ENCODE measurements at regions not wholly inside any gene's neighbourhood (a gene's known extent, or its start where the extent isn't known, plus 50 kb on each side); places are given as distances from the start of the nearest gene placed in this dataset.

GRCh38 chr1:185646202-185646683 lies 87.9 kb upstream of the HMCN1 start:
- H3K27ac ChIP-seq: peak overlapping the region; percentile 6 to 23
- H3K9me3 ChIP-seq: no peaks in the 10 kb centered on the region
- ATAC-seq (ENCODE audit: insufficient number of reproducible peaks, low FRiP score, low read depth) (peak; percentile 65), DNase-seq (ENCODE audit: low spot score) (no peak)
- H3K4me3 ChIP-seq: peak overlapping the region; percentile 33
- H3K36me3 ChIP-seq: no peaks in the 10 kb centered on the region
- no peaks in the 10 kb centered on the region for H3K27me3 ChIP-seq (replicated peaks; ENCODE audit: insufficient read depth)
- TF ChIP-seq CTCF (IDR thresholded peaks at IDR 0.05): no peak
- H3K4me1 ChIP-seq (ENCODE audit: control insufficient read depth in 1 of 2, low read depth in 2 of 2): peaks cover 8 to 16% of the 10 kb centered on the region in 2 donors

- no peak for TF ChIP-seq CTCF (IDR thresholded peaks at IDR 0.05)
- ATAC-seq (ENCODE audit: insufficient number of reproducible peaks, low FRiP score, low read depth): no peak
- Histone ChIP-seq H3K27me3 (replicated peaks; ENCODE audit: insufficient read depth) (no peaks in the 10 kb centered on the region), H3K4me1 (ENCODE audit: control insufficient read depth in 1 of 2, low read depth in 2 of 2) (peaks cover 8 to 16% of the 10 kb centered on the region in 2 donors), H3K9me3 (no peaks in the 10 kb centered on the region), H3K4me3 (no peak overlapping the region), H3K27ac (no peak overlapping the region), H3K36me3 (no peaks in the 10 kb centered on the region)
- DNase-seq (ENCODE audit: low spot score): no peak
Observed at GRCh38 chr1:185645686-185646085, 88.5 kb upstream of the HMCN1 start.

- Histone ChIP-seq H3K27me3 (replicated peaks; ENCODE audit: insufficient read depth) (no peaks in the 10 kb centered on the region), H3K9me3 (no peaks in the 10 kb centered on the region), H3K36me3 (no peaks in the 10 kb centered on the region), H3K27ac (no peak overlapping the region), H3K4me3 (no peak overlapping the region), H3K4me1 (ENCODE audit: control insufficient read depth in 1 of 2, low read depth in 2 of 2) (peaks cover 8 to 16% of the 10 kb centered on the region in 2 donors)
- DNase-seq (ENCODE audit: low spot score) (no peak), ATAC-seq (ENCODE audit: insufficient number of reproducible peaks, low FRiP score, low read depth) (no peak)
- no peak for TF ChIP-seq CTCF (IDR thresholded peaks at IDR 0.05)
Observed at GRCh38 chr1:185645162-185645640, 89.0 kb upstream of the HMCN1 start.

- ATAC-seq (ENCODE audit: insufficient number of reproducible peaks, low FRiP score, low read depth) (no peak), DNase-seq (ENCODE audit: low spot score) (no peak)
- peaks cover 8 to 16% of the 10 kb centered on the region in 2 donors for H3K4me1 ChIP-seq (ENCODE audit: control insufficient read depth in 1 of 2, low read depth in 2 of 2)
- H3K36me3 ChIP-seq: no peaks in the 10 kb centered on the region
- no peaks in the 10 kb centered on the region for H3K27me3 ChIP-seq (replicated peaks; ENCODE audit: insufficient read depth)
- H3K9me3 ChIP-seq: no peaks in the 10 kb centered on the region
- no peak overlapping the region for H3K27ac ChIP-seq
- TF ChIP-seq CTCF (IDR thresholded peaks at IDR 0.05): no peak
- no peak overlapping the region for H3K4me3 ChIP-seq
Observed at GRCh38 chr1:185644531-185644930, 89.7 kb upstream of the HMCN1 start.

- no peak for DNase-seq (ENCODE audit: low spot score)
- no peak overlapping the region for H3K27ac ChIP-seq
- H3K4me1 ChIP-seq (ENCODE audit: control insufficient read depth in 1 of 2, low read depth in 2 of 2): no peaks in the 10 kb centered on the region
- no peak for ATAC-seq (ENCODE audit: insufficient number of reproducible peaks, low FRiP score, low read depth)
- TF ChIP-seq CTCF (IDR thresholded peaks at IDR 0.05): no peak
- no peaks in the 10 kb centered on the region for H3K36me3 ChIP-seq
- no peak overlapping the region for H3K4me3 ChIP-seq
- no peaks in the 10 kb centered on the region for H3K9me3 ChIP-seq
- H3K27me3 ChIP-seq (replicated peaks; ENCODE audit: insufficient read depth): no peaks in the 10 kb centered on the region
Observed at GRCh38 chr1:185636848-185637247, 97.3 kb upstream of the HMCN1 start.

Data from thoracic aorta (tissue), 2 donors.